ENCODE measurements at regions not wholly inside any gene's neighbourhood (a gene's known extent, or its start where the extent isn't known, plus 50 kb on each side); places are given as distances from the start of the nearest gene placed in this dataset.

DNA sequence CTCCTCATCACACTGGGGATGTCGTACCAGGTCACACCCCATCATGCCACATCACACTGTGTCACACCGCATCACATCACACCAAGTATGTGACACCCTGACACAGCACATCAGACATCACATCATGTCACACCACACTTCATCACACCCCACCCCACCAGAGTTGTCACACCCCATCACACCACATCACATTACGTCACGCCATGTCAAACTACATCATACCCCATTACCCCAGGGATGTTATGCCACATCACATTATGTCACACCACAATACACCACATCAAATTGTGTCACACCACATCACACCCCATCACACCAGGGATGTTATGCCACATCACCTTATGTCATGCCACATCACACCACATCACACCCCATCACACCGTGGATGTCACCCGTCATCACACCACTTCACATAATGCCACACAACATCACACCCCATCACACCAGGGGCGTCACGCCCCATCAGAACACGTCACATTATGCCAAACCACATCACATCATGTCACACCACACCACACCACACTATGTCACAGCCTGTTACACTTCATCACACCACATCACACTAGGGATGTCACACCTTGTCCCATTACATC lies 133.6 kb downstream of the TMEM121 start:
- no TSS peak for BruUV-seq (replicated peaks)

DNA sequence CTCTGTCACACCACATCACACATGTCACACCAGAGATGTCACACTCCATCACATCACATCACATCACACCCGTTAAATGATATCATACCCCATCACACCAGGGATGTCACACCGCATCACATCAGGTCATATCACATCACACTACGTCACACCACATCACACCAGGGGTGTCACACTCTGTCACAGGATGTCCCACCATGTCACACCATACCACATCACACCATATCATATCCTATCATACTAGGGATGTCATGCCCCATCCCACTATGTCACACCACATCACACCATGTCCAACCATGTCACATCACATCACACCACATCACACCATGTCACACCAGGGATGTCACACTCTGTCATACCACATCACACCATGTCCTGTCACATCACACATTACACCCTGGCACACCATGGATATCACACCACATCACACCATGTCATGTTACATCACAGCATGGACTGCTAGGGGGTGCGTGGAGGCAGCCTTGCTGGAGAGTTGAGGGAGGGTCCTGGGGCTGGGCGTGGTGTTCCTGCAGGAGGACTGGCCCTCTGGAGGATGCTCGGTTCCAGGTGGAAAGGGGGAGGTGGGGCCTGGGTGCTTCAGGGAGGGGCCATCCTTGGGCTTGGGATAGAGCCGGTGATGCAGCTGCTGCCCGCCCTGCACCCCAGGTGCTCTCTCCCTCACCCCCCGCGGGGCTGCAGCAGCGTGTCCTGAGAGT lies 134.6 kb downstream of the TMEM121 start:
- H3K4me1 ChIP-seq (ENCODE audit: insufficient read depth, low read length) = no peaks in the 10 kb centered on the region
- no peaks in the 10 kb centered on the region for H3K79me2 ChIP-seq (ENCODE audit: insufficient read depth, low read length)
- H3K9me3 ChIP-seq (ENCODE audit: low read length) = no peaks in the 10 kb centered on the region
- peaks cover 0 to 11% of the 10 kb centered on the region in 2 experiments; a peak in 4 of 5 replicates for H3K27me3 ChIP-seq (ENCODE audit: control insufficient read depth in 1 of 2, insufficient read depth in 2 of 2, low read length in 2 of 2)
- 0% methylated on average over 5 of the region's 11 CpGs for WGBS (ENCODE audit: low lambda C conversion rate)
- ATAC-seq (no peak), FAIRE-seq (no peak), DNase-seq (ENCODE audit: low spot score) (no peak)
- no peak overlapping the region for H3K4me2 ChIP-seq (ENCODE audit: low read depth, low read length)
- H3K36me3 ChIP-seq (replicated peaks in 1 of 2; ENCODE audit: control insufficient read depth in 1 of 2, insufficient read depth in 2 of 2, low read length in 2 of 2) = no peaks in the 10 kb centered on the region
- no peak overlapping the region for H3K9ac ChIP-seq (ENCODE audit: insufficient read depth, low read depth, low read length)
- POLR2A ChIA-PET = no interaction called here
- TF ChIP-seq HDAC1 (CRISPR knock-in tag; IDR thresholded peaks at IDR 0.05) = no peak
- TF ChIP-seq NFE2 (CRISPR knock-in tag; IDR thresholded peaks at IDR 0.05) = no peak
- TF ChIP-seq SMAD9 (CRISPR knock-in tag; IDR thresholded peaks at IDR 0.05) = no peak
- no peak for TF ChIP-seq KLF9 (CRISPR knock-in tag; IDR thresholded peaks at IDR 0.05; ENCODE audit: low read depth)
- TF ChIP-seq ZNF468 (CRISPR knock-in tag; IDR thresholded peaks at IDR 0.05) = no peak
- TF ChIP-seq, protein P1, sequence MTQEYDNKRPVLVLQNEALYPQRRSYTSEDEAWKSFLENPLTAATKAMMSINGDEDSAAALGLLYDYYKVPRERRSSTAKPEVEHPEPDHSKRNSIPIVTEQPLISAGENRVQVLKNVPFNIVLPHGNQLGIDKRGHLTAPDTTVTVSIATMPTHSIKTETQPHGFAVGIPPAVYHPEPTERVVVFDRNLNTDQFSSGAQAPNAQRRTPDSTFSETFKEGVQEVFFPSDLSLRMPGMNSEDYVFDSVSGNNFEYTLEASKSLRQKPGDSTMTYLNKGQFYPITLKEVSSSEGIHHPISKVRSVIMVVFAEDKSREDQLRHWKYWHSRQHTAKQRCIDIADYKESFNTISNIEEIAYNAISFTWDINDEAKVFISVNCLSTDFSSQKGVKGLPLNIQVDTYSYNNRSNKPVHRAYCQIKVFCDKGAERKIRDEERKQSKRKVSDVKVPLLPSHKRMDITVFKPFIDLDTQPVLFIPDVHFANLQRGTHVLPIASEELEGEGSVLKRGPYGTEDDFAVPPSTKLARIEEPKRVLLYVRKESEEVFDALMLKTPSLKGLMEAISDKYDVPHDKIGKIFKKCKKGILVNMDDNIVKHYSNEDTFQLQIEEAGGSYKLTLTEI (CRISPR knock-in tag; conservative IDR thresholded peaks at IDR 0.05) = no peak
- TF ChIP-seq, protein P2, sequence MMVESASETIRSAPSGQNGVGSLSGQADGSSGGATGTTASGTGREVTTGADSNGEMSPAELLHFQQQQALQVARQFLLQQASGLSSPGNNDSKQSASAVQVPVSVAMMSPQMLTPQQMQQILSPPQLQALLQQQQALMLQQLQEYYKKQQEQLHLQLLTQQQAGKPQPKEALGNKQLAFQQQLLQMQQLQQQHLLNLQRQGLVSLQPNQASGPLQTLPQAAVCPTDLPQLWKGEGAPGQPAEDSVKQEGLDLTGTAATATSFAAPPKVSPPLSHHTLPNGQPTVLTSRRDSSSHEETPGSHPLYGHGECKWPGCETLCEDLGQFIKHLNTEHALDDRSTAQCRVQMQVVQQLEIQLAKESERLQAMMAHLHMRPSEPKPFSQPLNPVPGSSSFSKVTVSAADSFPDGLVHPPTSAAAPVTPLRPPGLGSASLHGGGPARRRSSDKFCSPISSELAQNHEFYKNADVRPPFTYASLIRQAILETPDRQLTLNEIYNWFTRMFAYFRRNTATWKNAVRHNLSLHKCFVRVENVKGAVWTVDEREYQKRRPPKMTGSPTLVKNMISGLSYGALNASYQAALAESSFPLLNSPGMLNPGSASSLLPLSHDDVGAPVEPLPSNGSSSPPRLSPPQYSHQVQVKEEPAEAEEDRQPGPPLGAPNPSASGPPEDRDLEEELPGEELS (CRISPR knock-in tag; IDR thresholded peaks at IDR 0.05) = no peak
- TF ChIP-seq CREB1 (IDR thresholded peaks at IDR 0.05) = peak; percentile 92
- TF ChIP-seq CREB1 (CRISPR knock-in tag; IDR thresholded peaks at IDR 0.05) = no peak
- in situ Hi-C loops (cut with HindIII; ENCODE audit: extremely low pct_ligation_motif_present, low pct_unique_long_range_greater_than_20kb) (no loop called here), intact Hi-C loops (cut with micrococcal nuclease; ENCODE audit: unreplicated experiment) (no loop called here)
- H3K27ac ChIP-seq (ENCODE audit: extremely low read length, insufficient read depth, low read length) = no peak overlapping the region
- H3K4me3 ChIP-seq (replicated peaks in 1 of 3; ENCODE audit: insufficient read depth in 1 of 3, low read depth in 2 of 3, low read length in 3 of 3) = no peak overlapping the region
- no peaks in the 10 kb centered on the region for H4K20me1 ChIP-seq (ENCODE audit: insufficient read depth, low read length)
- no peak overlapping the region for H2AFZ ChIP-seq (ENCODE audit: low read length)
- no TSS peak for BruUV-seq (replicated peaks)
- CTCF ChIA-PET (ENCODE audit: low intra/inter-chr PET ratio, low total read pairs) = no interaction called here

More for the DNA sequence above, 133.6 kb downstream of the TMEM121 start:
- FAIRE-seq (no peak), DNase-seq (ENCODE audit: low spot score) (no peak), ATAC-seq (no peak)
- H3K4me1 ChIP-seq (ENCODE audit: insufficient read depth, low read length) = no peaks in the 10 kb centered on the region
- H3K36me3 ChIP-seq (replicated peaks in 1 of 2; ENCODE audit: control insufficient read depth in 1 of 2, insufficient read depth in 2 of 2, low read length in 2 of 2) = no peaks in the 10 kb centered on the region
- H4K20me1 ChIP-seq (ENCODE audit: insufficient read depth, low read length) = no peaks in the 10 kb centered on the region
- TF ChIP-seq ATF7 (IDR thresholded peaks at IDR 0.05) (peak; percentile 79), ATF7 (CRISPR knock-in tag; IDR thresholded peaks at IDR 0.05) (no peak), CREB1 (IDR thresholded peaks at IDR 0.05) (peak; percentile 89), CREB1 (CRISPR knock-in tag; IDR thresholded peaks at IDR 0.05) (no peak), XBP1 (CRISPR knock-in tag; IDR thresholded peaks at IDR 0.05) (no peak)
- H3K27me3 ChIP-seq (ENCODE audit: control insufficient read depth in 1 of 2, insufficient read depth in 2 of 2, low read length in 2 of 2) = peaks cover 0 to 4% of the 10 kb centered on the region in 2 experiments; a peak in 3 of 5 replicates
- H3K4me3 ChIP-seq (replicated peaks in 1 of 3; ENCODE audit: insufficient read depth in 1 of 3, low read depth in 2 of 3, low read length in 3 of 3) = no peak overlapping the region
- no peak overlapping the region for H3K4me2 ChIP-seq (ENCODE audit: low read depth, low read length)
- ChIA-PET POLR2A (no interaction called here), CTCF (ENCODE audit: low intra/inter-chr PET ratio, low total read pairs) (no interaction called here)
- in situ Hi-C loops (cut with HindIII; ENCODE audit: extremely low pct_ligation_motif_present, low pct_unique_long_range_greater_than_20kb) = no loop called here
- no peak overlapping the region for H3K27ac ChIP-seq (ENCODE audit: extremely low read length, insufficient read depth, low read length)
- intact Hi-C loops (cut with micrococcal nuclease; ENCODE audit: unreplicated experiment) = no loop called here
- no peak overlapping the region for H3K9ac ChIP-seq (ENCODE audit: insufficient read depth, low read depth, low read length)
- H3K79me2 ChIP-seq (ENCODE audit: insufficient read depth, low read length) = no peaks in the 10 kb centered on the region
- no peaks in the 10 kb centered on the region for H3K9me3 ChIP-seq (ENCODE audit: low read length)
- 54% methylated on average over 9 of the region's 9 CpGs for WGBS (ENCODE audit: low lambda C conversion rate)
- H2AFZ ChIP-seq (ENCODE audit: low read length) = no peak overlapping the region

All from HepG2 (cell line).